H9 (cell line): ENCODE measurements at regions not wholly inside any gene's neighbourhood (a gene's known extent, or its start where the extent isn't known, plus 50 kb on each side); places are given as distances from the start of the nearest gene placed in this dataset.

Experiments
- DNase-seq: peaks from one replicate; pipeline ENCODE4 v3.0.0-alpha.2; 2017
- H2AFZ ChIP-seq: one replicate; pipeline ENCODE4 v1.6.1; 2013; ENCODE audit warnings: mild to moderate bottlenecking, low read length, control low read depth, moderate library complexity
- H2AK5ac ChIP-seq: 2 replicates; pipeline ENCODE4 v1.6.1; 2013; ENCODE audit warnings: low read length, control low read depth, mixed read lengths; ENCODE audit not compliant: insufficient read length
- H2BK120ac ChIP-seq: one replicate; pipeline ENCODE4 v1.6.1; 2013; ENCODE audit warnings: low read depth, mild to moderate bottlenecking, low read length, control low read depth, inconsistent platforms; ENCODE audit not compliant: poor library complexity, severe bottlenecking
- H2BK12ac ChIP-seq: 2 replicates; pipeline ENCODE4 v1.6.1; 2013; ENCODE audit warnings: low read length, control low read depth, mixed read lengths, low read depth; ENCODE audit not compliant: insufficient read length
- H2BK15ac ChIP-seq: 2 replicates; pipeline ENCODE4 v1.6.1; 2013; ENCODE audit warnings: low read depth, low read length, control low read depth
- H2BK20ac ChIP-seq: one replicate; pipeline ENCODE4 v1.6.1; 2013; ENCODE audit warnings: low read depth, mild to moderate bottlenecking, low read length, control low read depth, inconsistent platforms; ENCODE audit not compliant: poor library complexity, severe bottlenecking
- H2BK5ac ChIP-seq: 2 replicates; pipeline ENCODE4 v1.6.1; 2013; ENCODE audit warnings: low read length, control low read depth, mixed read lengths; ENCODE audit not compliant: insufficient read length
- H3K14ac ChIP-seq: 2 replicates; pipeline ENCODE4 v1.6.1; 2013; ENCODE audit warnings: low read length, control low read depth; ENCODE audit not compliant: insufficient read depth
- H3K18ac ChIP-seq: 2 replicates; pipeline ENCODE4 v1.6.1; 2013; ENCODE audit warnings: low read depth, mild to moderate bottlenecking, mixed read lengths, low read length, control low read depth; ENCODE audit not compliant: insufficient read length
- H3K23ac ChIP-seq: 2 replicates; pipeline ENCODE4 v1.6.1; 2013; ENCODE audit warnings: low read length, control low read depth, mixed read lengths, low read depth; ENCODE audit not compliant: insufficient read length
- H3K23me2 ChIP-seq: 2 replicates; pipeline ENCODE4 v1.6.1; 2013; ENCODE audit warnings: low read depth, mild to moderate bottlenecking, mixed read lengths, low read length, control low read depth; ENCODE audit not compliant: insufficient read length, poor library complexity, severe bottlenecking
- H3K27ac ChIP-seq: 2 replicates; pipeline ENCODE4 v1.5.1; 2013; ENCODE audit warnings: low read length, control low read depth, mixed read lengths, low read depth; ENCODE audit not compliant: insufficient read length
- H3K27me3 ChIP-seq: 2 replicates; pipeline ENCODE4 v1.6.1; 2013; ENCODE audit warnings: low read length, control low read depth, inconsistent platforms; ENCODE audit not compliant: insufficient read depth
- H3K4ac ChIP-seq: 2 replicates; pipeline ENCODE4 v1.6.1; 2013; ENCODE audit warnings: low read depth, mild to moderate bottlenecking, control low read depth, inconsistent platforms, low read length, moderate library complexity
- H3K4me1 ChIP-seq: 2 replicates; pipeline ENCODE4 v1.6.1; 2013; ENCODE audit warnings: low read length, control low read depth, inconsistent platforms; ENCODE audit not compliant: insufficient read depth
- H3K4me2 ChIP-seq: 2 replicates; pipeline ENCODE4 v1.6.1; 2013; ENCODE audit warnings: low read length, control low read depth, mixed read lengths; ENCODE audit not compliant: insufficient read length, insufficient read depth
- H3K56ac ChIP-seq: 2 replicates; pipeline ENCODE4 v1.6.1; 2013; ENCODE audit warnings: low read depth, mild to moderate bottlenecking, mixed read lengths, low read length, control low read depth; ENCODE audit not compliant: insufficient read length
- H3K79me1 ChIP-seq: 2 replicates; pipeline ENCODE4 v1.6.1; 2013; ENCODE audit warnings: low read depth, mild to moderate bottlenecking, moderate library complexity, low read length, control low read depth, inconsistent platforms; ENCODE audit not compliant: insufficient read depth, poor library complexity, severe bottlenecking
- H3K79me2 ChIP-seq: 2 replicates; pipeline ENCODE4 v1.6.1; 2013; ENCODE audit warnings: low read length, control low read depth, inconsistent platforms; ENCODE audit not compliant: insufficient read depth
- H3K9ac ChIP-seq: 2 replicates; pipeline ENCODE4 v1.6.1; 2013; ENCODE audit warnings: low read length, control low read depth, mixed read lengths; ENCODE audit not compliant: insufficient read length; ENCODE audit errors: extremely low read depth
- H3K9me3 ChIP-seq: one replicate; pipeline ENCODE4 v1.6.1; 2013; ENCODE audit warnings: low read depth, low read length, inconsistent platforms; ENCODE audit not compliant: control insufficient read depth
- H3T11ph ChIP-seq: one replicate; pipeline ENCODE4 v1.6.1; 2013; ENCODE audit warnings: mild to moderate bottlenecking, low read length, control low read depth, inconsistent platforms
- H4K20me1 ChIP-seq: one replicate; pipeline ENCODE4 v1.6.1; 2013; ENCODE audit not compliant: control insufficient read depth, insufficient read length, insufficient read depth
- H4K5ac ChIP-seq: 2 replicates; pipeline ENCODE4 v1.6.1; 2013; ENCODE audit warnings: low read depth, mild to moderate bottlenecking, mixed read lengths, low read length, control low read depth; ENCODE audit not compliant: insufficient read length
- H4K8ac ChIP-seq: replicated peaks from 2 replicates; pipeline ENCODE4 v1.6.1; 2013; ENCODE audit warnings: low read length, control low read depth, mixed read lengths, low read depth; ENCODE audit not compliant: insufficient read length
- H4K91ac ChIP-seq: 2 replicates; pipeline ENCODE4 v1.6.1; 2013; ENCODE audit warnings: low read depth, mild to moderate bottlenecking, moderate library complexity, mixed read lengths, low read length, control low read depth; ENCODE audit not compliant: insufficient read length
- H3K27ac Mint-ChIP-seq, 3 experiments: 2 replicates in 2 of 3; 3 replicates in 1 of 3; pipeline ENCODE4 v1.8.0; 2020 to 2021; ENCODE audit warnings: mixed read lengths in 3 of 3, mild to moderate bottlenecking in 1 of 3, moderate library complexity in 1 of 3
- H3K27me3 Mint-ChIP-seq: 2 replicates; pipeline ENCODE4 v1.8.0; 2021; ENCODE audit warnings: low read depth, mild to moderate bottlenecking, moderate library complexity, mixed read lengths
- H3K36me3 Mint-ChIP-seq, 3 experiments: 2 replicates in 2 of 3; 3 replicates in 1 of 3; pipeline ENCODE4 v1.8.0; 2020 to 2021; ENCODE audit warnings: low read depth in 3 of 3, mixed read lengths in 3 of 3; ENCODE audit not compliant: insufficient read depth in 1 of 3
- H3K4me1 Mint-ChIP-seq, 2 experiments: 2 replicates each; pipeline ENCODE4 v1.8.0; 2020; ENCODE audit warnings: mixed read lengths in 2 of 2
- H3K4me3 Mint-ChIP-seq, 2 experiments: 2 replicates in 1 of 2; 3 replicates in 1 of 2; pipeline ENCODE4 v1.8.0; 2020 to 2021; ENCODE audit warnings: mild to moderate bottlenecking in 2 of 2, mixed read lengths in 2 of 2, moderate library complexity in 1 of 2
- H3K9me3 Mint-ChIP-seq, 2 experiments: 2 replicates in 1 of 2; 3 replicates in 1 of 2; pipeline ENCODE4 v1.8.0; 2020; ENCODE audit warnings: mild to moderate bottlenecking in 2 of 2, mixed read lengths in 2 of 2, moderate library complexity in 1 of 2
- CTCF ChIP-seq: fragments of 200-600 bp; sonication (generic); conservative IDR thresholded peaks from 3 replicates; pipeline ENCODE4 v1.8.0; 2021; ENCODE audit warnings: antibody characterized with exemption, mild to moderate bottlenecking
- WGBS: extraction: QIAGEN DNeasy Blood & Tissue Kit; methylation state at CpG from one replicate; pipeline ENCODE4 v1.1.7; 2013; ENCODE audit warnings: missing lambda C conversion rate, low lambda C conversion rate, mixed read lengths; ENCODE audit not compliant: insufficient read length; ENCODE audit errors: extremely low coverage; 5-methylcytosine and 5-hydroxymethylcytosine counted together

GRCh38 chr7:121623130-121623872 is 227.2 kb upstream of the FAM3C start:
- Mint-ChIP-seq H3K27me3 (no peaks in the 10 kb centered on the region), H3K9me3 (no peaks in the 10 kb centered on the region), H3K27ac (no peak overlapping the region; a peak in 2 of 7 replicates), H3K4me1 (peaks cover 16 to 30% of the 10 kb centered on the region in 2 experiments), H3K36me3 (no peaks in the 10 kb centered on the region), H3K4me3 (0 out of 5 replicates have a peak overlapping the region, but pooled peaks of 1 of the 2 experiments have one; percentile 38)
- H2BK5ac ChIP-seq: no peak overlapping the region
- H2AK5ac ChIP-seq: no peak overlapping the region
- H3T11ph ChIP-seq: no peak overlapping the region
- no peak overlapping the region for H3K4ac ChIP-seq
- H3K9me3 ChIP-seq: no peaks in the 10 kb centered on the region
- no peak overlapping the region for H4K91ac ChIP-seq
- H3K4me2 ChIP-seq: no peak overlapping the region
- no peak overlapping the region for H4K8ac ChIP-seq
- H3K14ac ChIP-seq: no peak overlapping the region
- H3K79me1 ChIP-seq: no peaks in the 10 kb centered on the region
- H4K20me1 ChIP-seq: no peaks in the 10 kb centered on the region
- H3K79me2 ChIP-seq: no peaks in the 10 kb centered on the region
- TF ChIP-seq CTCF: no peak
- no peak overlapping the region for H2BK20ac ChIP-seq
- WGBS: no CpG with 5 or more reads among the region's 6 CpGs
- no peaks in the 10 kb centered on the region for H3K23me2 ChIP-seq
- no peak overlapping the region for H3K27ac ChIP-seq
- no peak for DNase-seq
- no peak overlapping the region for H3K18ac ChIP-seq
- H4K5ac ChIP-seq: no peak overlapping the region
- H2AFZ ChIP-seq: no peak overlapping the region
- H2BK12ac ChIP-seq: no peak overlapping the region
- H3K9ac ChIP-seq: no peak overlapping the region
- no peak overlapping the region for H2BK15ac ChIP-seq
- no peak overlapping the region for H3K23ac ChIP-seq
- H3K27me3 ChIP-seq: no peaks in the 10 kb centered on the region
- H3K56ac ChIP-seq: no peak overlapping the region
- H3K4me1 ChIP-seq: no peaks in the 10 kb centered on the region; the same call in 1 of the 2 replicates
- H2BK120ac ChIP-seq: no peak overlapping the region
